ENCODE measurements at regions not wholly inside any gene's neighbourhood (a gene's known extent, or its start where the extent isn't known, plus 50 kb on each side); places are given as distances from the start of the nearest gene placed in this dataset.

DNA sequence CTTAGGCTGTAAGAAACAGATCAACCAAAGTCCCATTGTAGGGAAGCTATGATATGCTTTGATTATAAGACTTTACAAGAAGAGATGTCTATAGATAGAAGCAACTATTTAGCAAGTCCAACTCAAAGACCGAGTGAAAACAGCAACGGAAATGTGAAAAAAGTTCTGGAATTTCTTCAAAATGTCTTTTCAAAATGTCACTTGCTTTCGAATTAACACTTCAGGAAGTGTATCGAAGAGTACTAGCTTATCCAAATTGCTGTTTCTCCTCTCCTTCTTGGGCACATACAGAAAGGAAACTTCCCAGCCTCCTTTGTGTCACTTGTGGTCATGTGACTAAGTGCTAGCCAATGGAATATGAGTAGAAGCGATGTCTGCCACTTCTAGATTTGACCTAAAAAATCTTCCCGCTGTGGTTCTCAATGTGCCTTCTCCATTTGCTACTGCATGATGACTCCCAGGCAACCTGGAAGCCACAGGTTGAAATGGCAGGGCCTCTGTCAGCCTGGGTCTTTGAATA lies 89.9 kb downstream of the TSEN15 start:
- Histone ChIP-seq H3K27me3 (ENCODE audit: low read depth) (no peaks in the 10 kb centered on the region), H3K4me1 (no peaks in the 10 kb centered on the region), H3K36me3 (no peaks in the 10 kb centered on the region), H3K4me3 (no peak overlapping the region), H3K9me3 (peaks cover 3% of the 10 kb centered on the region), H3K27ac (no peak overlapping the region)
- TF ChIP-seq, protein P1, sequence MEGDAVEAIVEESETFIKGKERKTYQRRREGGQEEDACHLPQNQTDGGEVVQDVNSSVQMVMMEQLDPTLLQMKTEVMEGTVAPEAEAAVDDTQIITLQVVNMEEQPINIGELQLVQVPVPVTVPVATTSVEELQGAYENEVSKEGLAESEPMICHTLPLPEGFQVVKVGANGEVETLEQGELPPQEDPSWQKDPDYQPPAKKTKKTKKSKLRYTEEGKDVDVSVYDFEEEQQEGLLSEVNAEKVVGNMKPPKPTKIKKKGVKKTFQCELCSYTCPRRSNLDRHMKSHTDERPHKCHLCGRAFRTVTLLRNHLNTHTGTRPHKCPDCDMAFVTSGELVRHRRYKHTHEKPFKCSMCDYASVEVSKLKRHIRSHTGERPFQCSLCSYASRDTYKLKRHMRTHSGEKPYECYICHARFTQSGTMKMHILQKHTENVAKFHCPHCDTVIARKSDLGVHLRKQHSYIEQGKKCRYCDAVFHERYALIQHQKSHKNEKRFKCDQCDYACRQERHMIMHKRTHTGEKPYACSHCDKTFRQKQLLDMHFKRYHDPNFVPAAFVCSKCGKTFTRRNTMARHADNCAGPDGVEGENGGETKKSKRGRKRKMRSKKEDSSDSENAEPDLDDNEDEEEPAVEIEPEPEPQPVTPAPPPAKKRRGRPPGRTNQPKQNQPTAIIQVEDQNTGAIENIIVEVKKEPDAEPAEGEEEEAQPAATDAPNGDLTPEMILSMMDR (IDR thresholded peaks at IDR 0.05), result no peak
- DNase-seq (no peak), ATAC-seq (no peak)
- intact Hi-C loops (cut with DNase I), result no loop called here

DNA sequence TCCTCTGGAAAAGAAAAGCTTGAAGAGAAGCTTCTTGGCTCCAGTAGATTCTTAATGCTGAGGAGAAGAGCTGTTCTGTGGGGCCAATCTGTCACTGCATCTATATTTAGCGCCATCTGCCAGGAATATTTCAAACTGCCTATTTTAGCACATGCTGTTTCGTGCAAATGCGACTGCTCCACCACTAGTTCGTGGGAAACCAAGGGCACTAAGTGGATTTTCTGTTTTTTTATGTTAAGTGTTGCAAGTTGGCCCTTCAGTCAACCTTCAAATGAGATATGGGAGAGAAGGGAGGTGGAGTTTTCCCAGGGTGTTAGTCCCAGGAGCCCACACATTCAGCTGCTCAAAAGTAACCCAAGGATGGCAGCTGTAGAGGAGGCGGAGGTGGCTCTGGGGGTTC lies 91.9 kb downstream of the TSEN15 start:
- ATAC-seq, result no peak
- TF ChIP-seq, protein P1 (IDR thresholded peaks at IDR 0.05), result no peak
- Histone ChIP-seq H3K4me1 (no peaks in the 10 kb centered on the region), H3K36me3 (no peaks in the 10 kb centered on the region), H3K27ac (no peak overlapping the region), H3K4me3 (no peak overlapping the region), H3K9me3 (no peaks in the 10 kb centered on the region), H3K27me3 (ENCODE audit: low read depth) (no peaks in the 10 kb centered on the region)
- intact Hi-C loops (cut with DNase I), result no loop called here
- DNase-seq, result no peak

DNA sequence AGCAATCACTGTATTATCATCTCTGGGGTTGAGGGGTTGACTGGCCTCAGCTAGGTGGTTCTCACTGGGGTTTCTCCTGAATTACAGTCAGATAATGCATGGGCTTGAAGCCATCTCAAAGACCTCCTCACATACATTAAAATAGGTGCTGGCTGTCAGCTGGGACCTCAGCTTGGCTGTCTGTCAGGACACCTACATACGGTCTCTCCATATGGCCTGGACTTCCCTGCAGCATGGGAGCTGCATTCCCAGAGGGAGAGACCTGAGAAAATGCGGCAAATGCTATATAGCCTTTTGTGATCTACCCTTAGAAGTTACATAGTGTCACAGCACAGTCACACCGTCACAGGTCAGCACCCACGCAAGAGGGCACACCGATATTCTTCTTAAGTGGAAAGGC lies 93.6 kb downstream of the TSEN15 start:
- intact Hi-C loops (cut with DNase I), result no loop called here
- Histone ChIP-seq H3K9me3 (no peaks in the 10 kb centered on the region), H3K4me1 (no peaks in the 10 kb centered on the region), H3K36me3 (no peaks in the 10 kb centered on the region), H3K4me3 (no peak overlapping the region), H3K27me3 (ENCODE audit: low read depth) (no peaks in the 10 kb centered on the region), H3K27ac (no peak overlapping the region)
- TF ChIP-seq, protein P1 (IDR thresholded peaks at IDR 0.05), result no peak
- ATAC-seq (no peak), DNase-seq (no peak)

DNA sequence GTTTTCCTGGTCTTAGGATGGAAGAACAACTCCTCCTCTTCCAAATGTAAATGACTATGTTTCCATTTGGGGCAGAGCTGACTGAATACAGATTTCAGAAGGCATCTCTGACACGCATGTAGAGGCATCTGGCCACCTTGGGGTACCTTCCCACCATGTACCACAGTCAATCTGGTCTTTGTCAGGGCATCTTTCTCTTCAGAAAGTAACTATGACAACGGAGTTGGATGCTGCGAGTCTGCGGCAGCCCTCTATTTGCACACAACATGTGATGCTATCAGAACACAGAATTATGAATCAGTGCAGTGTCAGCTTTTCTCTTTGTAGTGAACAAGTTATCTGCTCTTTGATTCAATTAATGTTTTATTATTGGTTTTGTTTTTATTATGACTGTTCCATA lies 94.7 kb downstream of the TSEN15 start:
- TF ChIP-seq, protein P1 (IDR thresholded peaks at IDR 0.05), result no peak
- intact Hi-C loops (cut with DNase I), result no loop called here
- Histone ChIP-seq H3K27ac (no peak overlapping the region), H3K36me3 (no peaks in the 10 kb centered on the region), H3K9me3 (no peaks in the 10 kb centered on the region), H3K27me3 (ENCODE audit: low read depth) (no peaks in the 10 kb centered on the region), H3K4me3 (no peak overlapping the region), H3K4me1 (peaks cover 5% of the 10 kb centered on the region)
- ATAC-seq (no peak), DNase-seq (no peak)

DNA sequence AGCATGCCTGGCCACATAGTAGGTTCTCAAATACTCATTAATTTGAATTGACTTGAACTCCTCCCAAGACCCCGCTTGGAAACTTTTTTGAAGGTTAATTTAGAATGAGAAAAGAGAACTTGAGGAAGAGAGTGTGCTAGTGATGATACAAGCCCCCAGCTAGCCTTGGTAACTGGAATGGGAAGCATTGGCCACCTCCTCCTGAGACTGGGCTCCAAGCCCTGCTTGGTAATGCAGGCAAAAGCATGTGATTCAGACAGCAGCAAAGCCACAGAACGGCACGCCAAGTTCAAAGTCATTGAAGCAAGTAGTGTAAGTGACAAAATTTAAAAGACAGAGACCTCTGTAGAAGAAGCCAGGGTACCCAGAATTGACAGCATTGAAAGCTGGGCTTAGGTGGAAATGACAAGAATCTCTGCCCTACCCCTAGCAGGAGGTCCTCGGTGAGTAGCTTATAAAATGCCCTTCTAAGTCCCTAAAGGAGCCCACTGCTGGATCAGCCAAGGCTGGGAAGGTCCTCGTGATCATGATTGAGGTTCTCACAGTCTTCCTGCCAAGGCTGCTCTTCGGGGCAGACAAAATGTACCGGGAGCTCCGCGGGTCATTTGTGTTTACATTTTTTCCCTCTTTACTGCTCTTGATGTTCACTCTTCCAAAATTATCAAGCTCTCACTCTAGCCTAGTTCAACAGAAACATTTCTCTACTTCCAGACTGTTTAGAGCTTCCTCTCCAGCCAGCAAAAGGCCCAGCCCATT lies 99.4 kb downstream of the TSEN15 start:
- no peak for DNase-seq
- TF ChIP-seq, protein P1 (IDR thresholded peaks at IDR 0.05), result no peak
- Histone ChIP-seq H3K9me3 (no peaks in the 10 kb centered on the region), H3K4me3 (no peak overlapping the region), H3K4me1 (peaks cover 30% of the 10 kb centered on the region), H3K36me3 (no peaks in the 10 kb centered on the region), H3K27me3 (ENCODE audit: low read depth) (no peaks in the 10 kb centered on the region), H3K27ac (peak overlapping the region; percentile 25)
- peak in 1 of 2 donors; percentile 29 for ATAC-seq
- intact Hi-C loops (cut with DNase I), result no loop called here
